Left forelimb (tissue), 1 donor: ENCODE measurements at regions not wholly inside any gene's neighbourhood (a gene's known extent, or its start where the extent isn't known, plus 50 kb on each side); places are given as distances from the start of the nearest gene placed in this dataset.
"Not testable (repeated sequence)": the region's sequence is repeated elsewhere in the genome, so short reads cannot be mapped to it uniquely, and the experiment has no call there.

Experiments
- DNase-seq: peaks from one replicate; pipeline ENCODE4 v3.0.0-alpha.2; 2018; ENCODE audit warnings: low spot score

DNA sequence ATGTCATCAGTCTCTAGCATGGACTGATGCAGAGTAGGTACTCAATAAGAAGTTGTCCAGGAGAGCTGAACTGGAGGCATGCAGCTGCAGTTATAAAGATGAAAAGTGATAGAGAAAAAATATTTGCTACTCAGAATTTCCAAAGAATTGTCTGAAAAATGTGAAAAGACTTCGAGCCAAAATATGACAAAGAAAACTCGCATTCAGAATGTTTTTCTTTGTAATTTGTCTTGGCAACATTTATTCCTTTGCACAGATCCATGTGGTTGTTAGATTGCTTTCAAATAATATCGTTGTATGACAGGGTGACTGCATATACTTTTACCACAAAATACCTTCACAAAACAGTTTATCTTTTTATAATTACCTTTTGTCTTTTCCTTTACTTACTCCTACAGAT is 128.0 kb upstream of the SLC4A4 start:
- no peak for DNase-seq

DNA sequence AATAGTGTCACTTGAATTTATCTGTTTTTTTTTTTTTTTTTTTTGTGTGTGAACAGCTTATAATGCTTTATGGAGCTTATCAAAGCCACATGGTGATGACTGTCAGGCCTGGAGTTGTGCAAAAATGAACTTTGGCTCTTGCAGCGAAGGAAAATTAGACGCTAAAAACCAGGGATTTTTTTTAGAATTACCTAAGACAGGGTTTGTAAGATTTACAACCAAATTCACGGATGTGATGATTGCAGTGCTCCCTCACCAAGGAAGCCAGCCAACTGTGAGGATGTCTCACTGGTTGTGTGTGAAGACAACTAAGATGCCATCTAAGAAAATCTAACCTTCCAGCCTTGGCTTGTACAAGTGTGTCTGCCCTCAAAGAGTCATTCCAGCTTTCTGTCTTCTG is 127.1 kb upstream of the SLC4A4 start:
- no peak for DNase-seq

DNA sequence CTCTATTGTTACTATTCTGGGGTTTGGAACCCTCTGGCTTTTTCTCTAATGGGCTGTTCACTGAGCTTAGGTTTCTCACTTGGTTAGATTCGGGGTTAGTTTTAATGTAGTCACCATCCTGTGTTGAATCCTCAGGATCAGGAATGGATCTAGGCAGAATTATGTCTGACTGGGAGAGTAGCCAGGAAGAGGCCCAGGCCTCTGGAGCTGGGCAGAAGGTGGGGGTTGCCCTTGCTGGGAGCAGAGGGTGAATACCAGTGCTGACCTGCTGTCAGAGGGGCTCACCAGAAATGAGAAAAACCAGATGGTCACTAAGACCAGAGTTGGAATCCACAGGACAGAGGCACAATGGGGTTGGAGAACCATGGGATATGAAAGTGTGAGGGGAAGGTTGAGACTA is 126.6 kb upstream of the SLC4A4 start:
- no peak for DNase-seq

DNA sequence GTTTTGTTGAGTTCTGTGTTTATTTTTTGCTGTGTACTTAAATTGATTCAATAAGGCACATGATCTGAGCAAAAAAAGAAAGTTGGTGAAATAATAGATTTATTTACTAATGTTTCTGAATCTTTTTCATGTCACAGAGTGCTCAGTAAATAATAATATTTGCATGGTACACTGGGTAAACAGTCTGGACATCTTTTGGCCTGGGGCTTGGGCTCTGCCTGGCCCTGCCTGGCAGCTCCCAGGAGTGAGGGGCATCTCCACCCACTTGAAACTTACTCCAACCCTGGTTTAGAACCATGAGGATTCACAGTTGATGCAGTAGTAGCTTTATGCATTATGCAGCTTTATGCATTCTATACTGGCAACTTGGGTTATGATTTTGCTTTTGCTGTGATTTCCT is 124.2 kb upstream of the SLC4A4 start:
- DNase-seq = no peak

DNA sequence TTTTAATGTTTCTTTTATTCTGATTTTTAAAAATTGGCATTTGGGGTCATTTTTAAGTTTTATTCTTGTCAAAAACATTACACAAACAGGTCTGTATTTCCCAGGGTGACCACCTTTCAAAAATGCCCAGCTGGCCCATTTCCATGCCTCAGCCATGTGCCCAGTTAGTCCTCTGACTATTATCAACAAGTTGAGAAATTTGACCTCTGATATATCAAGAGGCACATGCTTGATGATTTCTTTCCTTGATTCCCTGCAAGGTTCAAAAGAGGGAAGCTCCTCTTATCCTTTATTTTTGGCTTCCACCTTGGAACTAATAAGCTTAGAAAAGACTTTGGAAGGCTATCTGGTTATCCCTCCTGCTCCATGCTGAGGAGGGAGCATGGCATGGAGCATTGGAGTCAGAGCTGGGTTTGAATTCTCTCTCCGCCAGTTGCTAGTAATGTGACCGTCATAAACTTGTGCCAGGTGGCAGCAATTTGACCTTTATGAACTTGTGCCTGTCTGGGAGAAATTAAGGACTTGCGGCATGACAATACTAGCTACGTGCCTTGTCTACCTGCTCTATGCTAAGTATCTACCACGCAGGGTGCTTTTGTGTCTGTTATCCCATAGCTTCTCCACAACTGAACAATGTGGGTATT is 122.4 kb upstream of the SLC4A4 start:
- no peak for DNase-seq

DNA sequence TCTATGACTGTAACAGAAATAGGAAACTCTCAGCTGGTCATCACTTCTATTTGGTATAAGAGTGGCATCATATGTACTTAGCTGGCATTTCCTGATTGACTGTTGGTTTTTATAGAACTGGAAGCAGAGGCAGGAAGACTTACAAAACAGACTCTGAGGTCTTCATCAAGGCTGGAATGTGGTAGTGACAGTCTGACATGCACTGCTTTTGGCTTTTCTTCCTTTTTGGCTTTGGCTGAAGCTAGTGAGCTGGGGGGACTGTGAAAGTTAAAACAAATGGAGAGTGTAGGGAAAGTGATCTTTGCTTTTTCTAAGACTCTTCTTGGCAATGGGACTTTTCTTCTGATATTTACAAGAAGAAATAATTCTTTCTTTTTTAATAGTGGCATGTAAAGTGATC is 121.1 kb upstream of the SLC4A4 start:
- no peak for DNase-seq

DNA sequence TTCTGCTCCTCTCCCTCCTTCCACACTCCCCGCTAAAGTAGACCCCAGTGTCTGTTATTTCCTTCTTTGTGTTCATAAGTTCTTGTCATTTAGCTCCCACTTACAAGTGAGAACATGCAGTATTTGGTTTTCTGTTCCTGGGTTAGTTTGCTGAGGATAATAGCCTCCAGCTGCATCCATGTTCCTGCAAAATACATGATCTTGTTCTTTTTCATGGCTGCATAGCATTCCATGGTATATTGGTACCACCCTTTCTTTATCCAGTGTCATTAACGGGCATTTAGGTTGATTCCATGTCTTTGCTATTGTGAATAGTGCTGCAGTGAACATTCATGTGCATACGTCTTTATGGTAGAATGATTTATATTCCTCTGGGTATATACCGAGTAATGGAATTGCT is 118.0 kb upstream of the SLC4A4 start:
- not testable (repeated sequence) for DNase-seq

DNA sequence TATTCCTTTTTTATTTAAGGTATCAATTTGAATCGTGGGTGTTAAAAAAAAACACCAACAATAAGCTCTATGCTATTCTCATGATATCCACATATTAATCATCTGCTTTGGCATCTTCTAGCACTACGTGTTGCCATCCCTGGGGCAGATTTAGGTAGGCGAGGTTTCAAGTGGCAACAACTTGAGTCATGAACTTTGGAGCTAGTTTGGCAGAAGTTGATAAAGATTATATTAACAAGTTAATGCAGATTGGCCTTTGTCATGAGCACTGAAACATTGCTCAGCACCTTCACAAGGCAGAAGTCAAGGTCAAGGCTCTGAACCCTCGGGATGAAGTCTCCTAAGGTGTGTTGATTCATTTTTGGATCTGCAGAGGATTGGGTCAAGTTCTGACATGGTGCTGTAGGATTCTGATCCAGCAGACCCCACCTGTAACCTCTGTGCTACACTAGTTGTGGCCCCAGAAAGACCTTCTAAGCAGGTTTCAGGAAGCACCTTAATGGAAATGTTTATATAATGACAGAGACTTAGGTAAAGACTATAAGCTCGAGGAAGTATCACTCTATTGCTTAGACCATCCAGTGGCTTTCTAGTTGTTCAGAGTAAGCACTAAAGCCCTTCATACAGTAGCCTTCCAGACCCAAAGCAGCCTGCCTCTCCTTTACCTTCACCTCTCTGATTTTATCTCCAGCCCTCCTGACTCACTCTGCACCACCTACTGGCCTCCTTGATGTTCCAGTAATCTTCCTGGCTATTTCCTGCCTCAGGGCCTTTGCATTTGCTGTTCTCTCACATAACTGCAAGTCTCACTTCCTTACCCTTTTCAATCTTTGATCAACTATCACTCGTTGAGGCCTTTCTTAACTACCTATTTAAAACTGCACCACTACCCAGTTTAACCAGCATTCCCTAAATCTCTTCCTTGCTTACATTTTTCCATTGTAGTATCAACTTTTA is 117.0 kb upstream of the SLC4A4 start:
- no peak for DNase-seq

DNA sequence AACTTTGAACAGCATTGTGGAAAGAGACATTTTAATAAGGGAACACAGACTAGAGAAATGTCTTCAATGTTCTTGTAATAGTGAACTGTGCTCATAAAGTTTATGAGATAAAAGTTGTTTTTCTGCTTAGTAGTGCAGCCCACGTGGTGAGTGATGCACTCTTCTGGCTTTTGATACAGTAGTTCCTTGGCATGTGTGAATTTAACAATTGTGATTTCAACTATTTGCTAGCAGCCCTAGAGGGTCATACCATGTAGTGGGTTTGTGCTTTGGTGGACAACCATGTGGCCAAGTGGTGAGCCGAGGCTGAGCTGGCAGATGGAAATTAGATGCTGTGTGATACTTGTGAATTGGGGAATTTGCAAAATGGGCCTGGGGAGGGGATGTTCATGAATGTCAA is 116.2 kb upstream of the SLC4A4 start:
- DNase-seq = no peak

DNA sequence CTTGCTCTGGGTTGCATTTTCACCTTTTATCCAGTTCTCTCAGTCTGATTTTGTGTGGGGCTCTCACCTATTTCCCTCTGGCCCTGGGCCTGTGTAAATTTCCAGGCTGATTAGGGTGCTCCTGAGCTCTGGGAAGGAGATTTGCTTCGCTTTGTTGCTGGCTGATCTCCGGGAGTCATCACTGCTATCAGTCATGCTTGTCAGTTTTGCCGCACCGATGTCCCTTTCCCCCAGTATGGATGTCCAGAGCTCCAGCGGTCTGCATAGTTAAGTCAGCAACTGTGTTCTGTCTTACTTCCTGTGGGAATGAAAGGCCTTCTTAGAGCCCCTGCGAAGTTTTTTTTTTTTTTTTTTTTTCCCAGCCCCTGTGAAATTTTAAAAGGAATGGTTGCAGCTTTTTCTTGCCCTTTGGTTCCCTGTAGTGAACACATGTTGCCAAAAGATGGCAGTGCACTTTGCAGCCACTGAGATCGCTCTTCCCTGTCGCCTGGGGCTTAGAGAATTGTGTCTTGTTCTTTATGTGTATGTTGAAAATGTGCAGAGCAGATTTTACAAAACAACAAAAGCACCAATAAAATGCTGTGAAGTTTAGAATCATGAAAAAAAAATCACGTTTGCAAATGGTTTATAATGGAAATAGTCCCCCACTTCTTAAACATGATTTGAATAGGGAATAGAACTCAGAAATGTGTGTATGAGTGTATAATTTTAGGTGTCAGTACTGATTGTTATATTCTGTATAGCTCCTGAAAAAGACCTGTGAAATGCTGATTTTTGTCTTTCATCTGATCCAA is 109.1 kb upstream of the SLC4A4 start:
- DNase-seq = no peak

DNA sequence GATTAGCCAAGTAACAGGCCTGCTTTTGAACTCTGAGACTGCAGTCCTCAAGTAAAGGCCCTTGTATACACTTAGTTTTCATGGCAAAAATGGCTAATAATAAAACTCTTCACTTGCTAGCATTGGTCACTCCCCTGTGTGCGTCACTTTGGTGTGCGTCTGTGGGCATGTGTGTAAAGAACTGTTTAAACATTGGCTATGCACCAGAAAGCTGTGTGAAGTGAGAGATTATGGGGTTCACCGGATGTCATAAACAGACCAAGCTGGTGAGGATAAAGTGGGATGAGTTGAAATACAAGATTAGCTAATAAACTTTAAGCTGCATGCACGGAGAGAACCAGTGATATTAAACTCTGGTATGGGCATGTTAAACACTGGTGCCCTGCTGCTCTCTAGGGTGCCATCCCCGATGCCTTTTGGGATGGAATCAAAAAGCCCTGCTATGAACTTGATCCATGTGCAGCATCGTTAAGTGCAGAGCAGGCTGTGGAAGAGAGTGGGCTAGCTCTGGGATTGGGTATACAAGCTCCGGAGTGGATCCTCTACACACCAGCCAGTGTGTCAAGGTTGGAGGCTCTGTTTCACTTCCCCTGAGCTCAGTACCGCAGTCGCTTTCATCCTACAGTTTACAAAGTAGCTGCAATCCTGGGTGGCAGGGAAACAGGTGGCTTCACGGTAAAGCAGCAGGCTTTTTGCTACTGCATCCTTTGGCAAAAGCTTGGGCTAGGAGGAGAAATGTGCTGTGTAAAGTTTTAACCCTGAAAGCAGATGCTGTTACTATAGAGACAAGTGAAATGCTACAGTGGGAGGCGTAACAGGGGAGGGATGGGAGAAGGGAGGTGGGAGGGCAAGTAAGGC is 108.3 kb upstream of the SLC4A4 start:
- no peak for DNase-seq

DNA sequence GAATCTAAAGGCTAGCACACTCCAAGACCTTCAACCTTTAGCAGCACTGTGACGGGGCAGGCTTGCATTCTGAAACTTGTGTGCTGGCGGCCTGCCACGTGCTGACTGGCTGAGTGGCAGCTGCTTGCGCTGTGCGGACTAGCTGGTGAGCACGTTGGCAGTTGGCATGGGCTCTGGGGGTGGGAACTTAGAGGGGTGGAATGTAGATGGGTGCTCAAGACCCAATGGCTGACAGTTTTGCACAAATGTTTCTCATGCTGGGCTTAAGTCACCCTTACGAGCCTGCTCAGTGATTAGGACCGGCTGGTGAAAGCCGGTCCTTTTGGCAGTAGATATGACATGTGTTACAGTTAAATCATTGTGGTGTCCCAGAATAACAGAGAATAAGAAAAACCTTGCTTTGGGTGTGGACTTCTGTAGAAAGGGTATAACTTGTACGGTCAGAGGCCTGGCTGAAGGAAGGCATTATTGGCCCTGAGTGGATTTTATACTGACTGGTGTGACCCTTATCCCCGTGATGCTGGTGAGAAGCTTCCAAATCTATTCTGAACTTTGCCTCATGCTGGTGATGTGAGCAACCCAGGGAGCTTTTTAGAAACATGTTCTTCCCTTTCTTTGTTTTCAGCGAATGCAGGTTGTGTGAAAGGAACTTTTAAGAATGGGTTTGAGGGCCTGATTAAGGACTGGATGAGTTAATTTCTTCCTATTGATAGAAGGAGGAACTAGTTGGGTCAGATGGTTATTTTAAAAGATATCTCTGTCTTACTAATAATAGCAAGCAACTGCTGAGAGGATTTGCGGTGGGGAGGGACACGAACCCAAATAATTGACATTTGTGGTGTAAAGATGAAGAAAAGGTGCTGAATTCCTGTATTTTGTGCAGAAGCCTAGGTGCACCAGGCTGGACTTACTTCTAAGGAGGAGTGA is 107.4 kb upstream of the SLC4A4 start:
- DNase-seq = peak; percentile 86

DNA sequence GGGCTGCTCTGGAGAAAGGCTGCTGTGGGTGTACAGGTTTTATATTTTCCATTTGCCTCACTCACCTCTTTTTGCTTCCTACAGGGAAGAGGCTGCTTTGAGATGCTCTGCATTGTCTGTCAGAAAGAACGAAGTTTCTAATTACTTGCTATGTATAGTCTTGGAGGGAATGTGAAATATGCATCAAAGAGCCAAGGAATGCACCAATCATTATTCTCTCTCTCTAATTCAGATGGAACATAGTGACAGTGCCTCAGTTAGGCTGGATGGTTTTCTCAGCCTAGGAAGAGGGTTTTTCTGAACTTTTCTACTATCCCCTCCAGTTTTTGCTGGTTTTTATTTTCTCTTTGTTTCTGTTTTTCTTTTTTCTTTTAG is 106.8 kb upstream of the SLC4A4 start:
- DNase-seq = no peak

DNA sequence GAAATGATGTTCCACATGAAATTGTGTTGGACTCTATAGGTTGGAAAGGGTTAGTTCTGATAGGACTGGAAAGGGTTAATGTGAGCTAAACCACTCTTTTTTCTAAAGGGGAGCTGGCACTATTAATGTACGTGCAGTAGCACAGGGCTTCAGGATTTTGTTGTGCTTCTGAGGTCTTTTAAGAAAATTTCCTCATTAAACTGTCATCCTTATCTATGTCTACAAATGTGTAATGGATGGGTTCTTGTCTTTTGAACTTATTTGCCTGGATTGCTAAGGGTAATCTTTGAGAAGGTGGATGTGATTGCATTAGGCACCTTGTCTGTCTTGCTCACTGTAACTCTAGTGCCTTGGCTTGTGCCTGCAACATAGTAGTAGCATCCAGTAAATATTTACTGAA is 106.0 kb upstream of the SLC4A4 start:
- no peak for DNase-seq

DNA sequence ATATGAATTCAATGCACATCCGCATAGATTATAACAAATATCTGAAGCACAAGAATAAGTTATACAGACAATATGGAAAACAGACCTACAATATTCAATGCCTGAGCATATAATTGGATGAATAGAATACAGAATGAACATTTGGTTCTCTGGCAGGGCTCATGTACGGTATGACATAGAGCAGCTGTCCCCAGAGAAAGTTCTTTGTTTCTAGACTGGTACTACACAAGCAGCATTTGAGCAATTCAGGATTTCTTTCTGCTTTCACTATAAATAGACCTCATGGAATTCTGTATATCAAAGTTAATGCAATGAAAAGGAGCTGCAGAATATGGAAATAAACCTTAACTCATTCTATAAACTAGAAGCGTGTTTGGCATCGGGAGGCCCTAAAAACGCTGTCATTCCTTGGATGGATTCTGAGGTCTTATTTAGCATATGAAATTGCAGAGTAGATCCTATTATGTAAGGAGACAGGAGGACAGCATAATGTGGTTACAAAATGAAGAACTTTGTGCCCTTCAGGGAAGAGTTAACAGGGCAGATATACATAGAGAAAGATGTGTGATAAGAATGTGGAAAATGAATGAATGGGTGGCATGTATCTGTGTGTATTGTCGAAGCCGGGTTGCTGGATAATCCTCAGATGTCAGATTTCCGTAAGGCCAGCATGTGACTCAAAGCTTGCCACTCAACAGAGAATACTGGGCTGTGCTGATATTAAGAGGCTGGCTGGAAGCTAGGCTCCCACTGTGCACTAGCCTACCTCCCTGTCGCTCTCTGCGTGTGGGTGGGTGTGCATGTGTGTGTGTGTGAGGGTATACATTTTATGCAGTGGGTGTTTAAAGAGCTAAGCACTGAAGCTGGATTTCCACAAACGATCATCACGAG is 103.3 kb upstream of the SLC4A4 start:
- no peak for DNase-seq

DNA sequence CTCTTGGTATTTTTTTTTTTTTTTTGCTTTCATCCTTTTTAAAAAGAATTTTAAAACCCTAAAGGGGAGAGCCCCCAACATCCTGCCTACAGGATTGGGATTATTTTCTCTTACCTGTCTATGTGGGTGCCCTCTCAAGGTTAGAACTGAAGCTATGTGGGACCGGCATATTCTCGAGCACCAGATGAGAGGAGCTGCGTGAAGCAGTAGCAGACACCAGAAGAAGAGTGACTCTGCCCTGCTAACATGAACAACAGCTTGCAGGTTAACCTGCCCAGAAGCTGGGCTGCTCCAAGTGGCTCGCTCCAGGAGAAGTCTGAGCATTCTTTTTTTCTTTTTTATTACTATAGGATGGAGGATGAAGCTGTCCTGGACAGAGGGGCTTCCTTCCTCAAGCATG is 102.6 kb upstream of the SLC4A4 start:
- no peak for DNase-seq

DNA sequence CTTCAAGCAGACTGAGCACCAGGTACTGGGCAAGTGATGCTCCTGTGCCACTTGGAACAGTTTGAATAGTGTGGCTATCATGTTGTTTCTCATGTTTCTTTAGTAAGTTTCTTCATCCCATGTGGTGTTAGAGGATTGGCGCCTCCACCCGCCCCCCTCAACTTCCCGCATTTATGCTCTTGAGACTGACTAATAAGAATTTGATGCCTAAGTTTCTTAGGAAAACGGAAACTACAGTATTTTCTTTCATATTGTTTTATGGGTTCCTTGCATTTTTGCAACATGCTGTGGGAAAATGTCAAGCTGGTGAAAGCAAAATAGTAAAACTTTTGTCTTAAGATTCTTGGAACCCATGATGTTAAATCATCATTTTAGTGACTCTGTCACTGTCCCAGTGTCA is 101.2 kb upstream of the SLC4A4 start:
- no peak for DNase-seq

DNA sequence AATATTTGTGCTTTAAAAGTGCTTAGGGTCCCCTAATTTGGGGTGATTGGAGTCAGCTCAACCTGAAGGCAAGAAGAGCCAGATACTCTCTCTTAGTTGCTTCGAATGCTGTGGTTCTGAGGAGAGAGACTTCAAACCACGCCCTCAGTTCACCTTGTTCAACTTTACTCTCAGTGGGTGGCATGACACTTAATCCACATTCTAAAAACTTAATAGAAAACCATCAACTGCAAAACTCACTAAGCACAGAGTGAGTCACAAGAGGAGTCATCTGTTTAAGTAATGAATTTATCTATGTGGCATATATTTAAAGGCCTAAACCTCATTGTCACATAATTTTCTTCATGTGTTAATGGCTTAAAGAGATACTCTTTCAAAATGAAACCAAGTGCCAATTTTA is 99.5 kb upstream of the SLC4A4 start:
- no peak for DNase-seq

DNA sequence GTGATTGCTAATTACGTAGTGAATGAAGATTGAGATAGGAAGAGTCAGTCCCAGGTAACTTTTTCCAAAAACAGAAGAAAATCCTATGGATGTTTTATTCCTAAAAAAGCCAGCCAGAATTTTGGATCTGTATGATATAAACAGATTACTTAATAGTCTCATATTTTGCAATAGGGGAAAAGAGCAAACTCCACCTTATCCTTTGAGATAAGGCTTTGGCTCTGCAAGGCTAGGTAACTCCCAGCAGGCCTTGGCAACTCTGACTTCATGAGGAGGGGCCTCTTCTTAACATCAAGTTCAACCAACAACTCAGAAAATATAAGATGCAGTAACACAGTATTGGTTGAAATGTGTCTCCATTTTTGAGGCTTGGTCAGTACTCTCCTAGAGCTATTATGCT is 98.7 kb upstream of the SLC4A4 start:
- DNase-seq = no peak
